ENCODE measurements at regions not wholly inside any gene's neighbourhood (a gene's known extent, or its start where the extent isn't known, plus 50 kb on each side); places are given as distances from the start of the nearest gene placed in this dataset.
A peak's percentile ranks its signal among the peaks of the same experiment; 100 is the strongest.
"Not testable (repeated sequence)": the region's sequence is repeated elsewhere in the genome, so short reads cannot be mapped to it uniquely, and the experiment has no call there.

DNA sequence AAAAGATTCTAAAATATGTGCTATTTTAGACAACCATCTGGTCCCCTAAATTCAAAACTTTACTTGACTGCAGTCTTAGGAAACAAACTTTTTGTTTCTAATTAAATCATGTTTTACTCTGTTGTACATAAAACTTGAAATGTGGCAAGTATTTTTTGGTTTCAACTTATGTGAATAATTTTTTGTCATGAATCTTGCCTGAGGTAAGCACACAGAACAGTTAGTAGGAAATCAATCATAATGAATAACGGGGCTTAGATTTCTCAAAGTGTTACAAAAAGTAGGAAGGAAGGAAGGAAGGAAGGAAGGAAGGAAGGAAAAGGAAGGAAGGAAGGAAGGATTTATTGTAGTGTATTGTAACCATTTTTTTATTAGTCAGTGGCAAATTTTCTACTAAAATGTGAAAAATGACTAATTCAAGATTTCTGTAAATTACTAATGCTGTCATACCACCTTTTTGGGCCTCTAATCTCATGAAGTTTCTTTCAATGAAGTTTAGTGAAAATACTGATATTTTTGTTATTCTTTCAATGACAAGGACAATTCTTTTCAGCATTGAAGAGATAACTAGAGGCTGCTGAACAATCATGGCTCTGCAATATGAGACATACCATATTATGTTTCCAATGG is 1689.2 kb downstream of the OTOL1 start:
- H2BK5ac ChIP-seq (ENCODE audit: low read length), result no peak overlapping the region
- H3K4me2 ChIP-seq (ENCODE audit: low read length), result no peak overlapping the region
- no peak overlapping the region for H3K9ac ChIP-seq (ENCODE audit: low read length)
- H3K27ac ChIP-seq (ENCODE audit: low read depth, low read length), result no peak overlapping the region
- H3K18ac ChIP-seq (ENCODE audit: low read length), result no peak overlapping the region
- no peak overlapping the region for H3K56ac ChIP-seq (ENCODE audit: low read length)
- WGBS (ENCODE audit: extremely low coverage, insufficient coverage, low lambda C conversion rate), result no CpG with 5 or more reads among the region's 1 CpG
- H4K8ac ChIP-seq (ENCODE audit: low read depth, low read length), result no peak overlapping the region
- H3K27me3 ChIP-seq (ENCODE audit: insufficient read depth, low read length, poor library complexity), result no peaks in the 10 kb centered on the region
- H3K79me2 ChIP-seq (ENCODE audit: control insufficient read depth, insufficient read depth, low read length), result no peaks in the 10 kb centered on the region
- no peaks in the 10 kb centered on the region for H3K36me3 ChIP-seq (ENCODE audit: control insufficient read depth, insufficient read depth, low read length)
- no peak overlapping the region for H2BK120ac ChIP-seq (ENCODE audit: low read depth, low read length)
- H3K4me3 ChIP-seq (ENCODE audit: low read length), result no peak overlapping the region
- no peaks in the 10 kb centered on the region for H3K4me1 ChIP-seq (ENCODE audit: control insufficient read depth, low read depth, low read length)
- no peaks in the 10 kb centered on the region for H3K79me1 ChIP-seq (ENCODE audit: low read length)
- no peak overlapping the region for H4K5ac ChIP-seq (ENCODE audit: low read length)
- no peak overlapping the region for H3K4ac ChIP-seq (ENCODE audit: low read depth, low read length)
- no peak for DNase-seq
- H3K23ac ChIP-seq (ENCODE audit: low read length), result no peak overlapping the region
- no peak overlapping the region for H2AK5ac ChIP-seq (ENCODE audit: low read length)
- H2BK15ac ChIP-seq (replicated peaks; ENCODE audit: low read depth), result no peak overlapping the region

DNA sequence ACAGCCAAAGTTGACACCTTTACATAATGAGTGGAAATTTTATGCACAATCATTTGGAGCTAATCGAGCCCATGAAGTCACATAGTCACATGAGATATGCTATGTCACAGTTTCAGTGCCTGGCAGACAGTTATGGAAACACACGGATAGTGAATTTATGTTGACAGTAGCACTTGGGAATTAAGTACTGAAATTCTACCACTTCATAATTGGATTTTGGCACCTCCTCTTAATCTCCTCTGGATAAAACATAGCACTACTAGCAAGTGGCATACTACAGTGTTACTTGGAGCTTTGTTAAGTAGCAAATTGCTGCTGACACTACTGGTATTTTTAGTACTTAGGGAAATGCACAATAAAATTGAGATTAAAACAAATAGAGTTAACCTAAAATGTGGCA is 1679.4 kb downstream of the OTOL1 start:
- Histone ChIP-seq H3K4ac (ENCODE audit: low read depth, low read length) (no peak overlapping the region), H4K8ac (ENCODE audit: low read depth, low read length) (no peak overlapping the region), H3K79me1 (ENCODE audit: low read length) (no peaks in the 10 kb centered on the region), H3K36me3 (ENCODE audit: control insufficient read depth, insufficient read depth, low read length) (no peaks in the 10 kb centered on the region), H3K4me1 (ENCODE audit: control insufficient read depth, low read depth, low read length) (no peaks in the 10 kb centered on the region), H2BK5ac (ENCODE audit: low read length) (no peak overlapping the region), H3K27ac (ENCODE audit: low read depth, low read length) (no peak overlapping the region), H3K4me3 (ENCODE audit: low read length) (no peak overlapping the region), H3K9ac (ENCODE audit: low read length) (no peak overlapping the region), H2BK15ac (replicated peaks; ENCODE audit: low read depth) (no peak overlapping the region), H2AK5ac (ENCODE audit: low read length) (no peak overlapping the region), H3K79me2 (ENCODE audit: control insufficient read depth, insufficient read depth, low read length) (no peaks in the 10 kb centered on the region), H3K23ac (ENCODE audit: low read length) (no peak overlapping the region), H3K4me2 (ENCODE audit: low read length) (no peak overlapping the region), H3K56ac (ENCODE audit: low read length) (no peak overlapping the region), H3K27me3 (ENCODE audit: insufficient read depth, low read length, poor library complexity) (no peaks in the 10 kb centered on the region), H2BK120ac (ENCODE audit: low read depth, low read length) (no peak overlapping the region), H3K18ac (ENCODE audit: low read length) (no peak overlapping the region), H4K5ac (ENCODE audit: low read length) (no peak overlapping the region)
- DNase-seq, result peak; percentile 15
- WGBS (ENCODE audit: extremely low coverage, insufficient coverage, low lambda C conversion rate), result no CpG with 5 or more reads among the region's 2 CpGs

DNA sequence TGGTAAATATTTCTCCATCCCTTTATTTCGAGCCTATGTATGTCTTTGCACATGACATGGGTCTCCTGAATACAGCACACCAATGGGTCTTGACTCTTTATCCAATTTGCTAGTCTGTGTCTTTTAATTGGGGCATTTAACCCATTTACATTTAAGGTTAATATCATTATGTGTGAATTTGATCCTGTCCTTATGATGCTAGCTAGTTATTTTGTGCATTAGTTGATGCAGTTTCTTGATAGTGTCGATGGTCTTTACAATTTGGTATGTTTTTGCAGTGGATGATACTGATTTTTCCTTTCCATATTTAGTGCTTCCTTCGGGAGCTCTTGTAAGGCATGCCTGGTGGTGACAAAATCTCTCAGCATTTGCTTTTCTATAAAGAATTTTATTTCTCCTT is 1675.9 kb downstream of the OTOL1 start:
- not testable (repeated sequence) for H4K8ac ChIP-seq (ENCODE audit: low read depth, low read length); H3K23ac ChIP-seq (ENCODE audit: low read length); H2BK5ac ChIP-seq (ENCODE audit: low read length); H3K27ac ChIP-seq (ENCODE audit: low read depth, low read length); H4K5ac ChIP-seq (ENCODE audit: low read length); H2BK120ac ChIP-seq (ENCODE audit: low read depth, low read length); H3K56ac ChIP-seq (ENCODE audit: low read length); H3K27me3 ChIP-seq (ENCODE audit: insufficient read depth, low read length, poor library complexity); H3K79me1 ChIP-seq (ENCODE audit: low read length); H3K4me3 ChIP-seq (ENCODE audit: low read length); H3K4me1 ChIP-seq (ENCODE audit: control insufficient read depth, low read depth, low read length); H2BK15ac ChIP-seq (replicated peaks; ENCODE audit: low read depth); H2AK5ac ChIP-seq (ENCODE audit: low read length); H3K4me2 ChIP-seq (ENCODE audit: low read length); H3K36me3 ChIP-seq (ENCODE audit: control insufficient read depth, insufficient read depth, low read length); H3K4ac ChIP-seq (ENCODE audit: low read depth, low read length); DNase-seq; H3K18ac ChIP-seq (ENCODE audit: low read length); H3K9ac ChIP-seq (ENCODE audit: low read length); H3K79me2 ChIP-seq (ENCODE audit: control insufficient read depth, insufficient read depth, low read length)
- no CpG with 5 or more reads among the region's 3 CpGs for WGBS (ENCODE audit: extremely low coverage, insufficient coverage, low lambda C conversion rate)

DNA sequence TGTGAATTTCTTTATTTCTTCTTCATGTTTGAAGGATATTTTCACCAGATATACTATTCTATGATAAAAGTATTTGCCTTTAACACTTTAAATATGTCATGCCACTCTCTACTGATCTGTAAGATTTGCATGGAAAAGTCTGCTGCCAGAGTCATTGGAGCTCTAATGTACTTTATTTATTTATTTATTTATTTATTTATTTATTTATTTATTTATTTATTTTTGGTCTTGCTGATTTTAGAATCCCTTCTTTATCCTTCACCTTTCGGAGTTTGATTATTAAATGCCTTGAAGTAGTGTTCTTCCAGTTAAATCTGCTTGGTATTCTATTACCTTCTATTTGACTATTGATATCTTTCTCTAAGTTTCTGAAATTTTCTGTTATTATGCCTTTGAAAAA is 1669.6 kb downstream of the OTOL1 start:
- no peak overlapping the region for H2BK15ac ChIP-seq (replicated peaks; ENCODE audit: low read depth)
- no peak overlapping the region for H3K27ac ChIP-seq (ENCODE audit: low read depth, low read length)
- DNase-seq, result no peak
- H2AK5ac ChIP-seq (ENCODE audit: low read length), result no peak overlapping the region
- no peaks in the 10 kb centered on the region for H3K79me1 ChIP-seq (ENCODE audit: low read length)
- H3K4me3 ChIP-seq (ENCODE audit: low read length), result no peak overlapping the region
- H3K4me1 ChIP-seq (ENCODE audit: control insufficient read depth, low read depth, low read length), result no peaks in the 10 kb centered on the region
- no CpG with 5 or more reads among the region's 1 CpG for WGBS (ENCODE audit: extremely low coverage, insufficient coverage, low lambda C conversion rate)
- H3K4me2 ChIP-seq (ENCODE audit: low read length), result no peak overlapping the region
- no peak overlapping the region for H3K18ac ChIP-seq (ENCODE audit: low read length)
- no peak overlapping the region for H3K56ac ChIP-seq (ENCODE audit: low read length)
- no peak overlapping the region for H2BK5ac ChIP-seq (ENCODE audit: low read length)
- no peaks in the 10 kb centered on the region for H3K79me2 ChIP-seq (ENCODE audit: control insufficient read depth, insufficient read depth, low read length)
- H3K23ac ChIP-seq (ENCODE audit: low read length), result no peak overlapping the region
- no peak overlapping the region for H4K5ac ChIP-seq (ENCODE audit: low read length)
- H4K8ac ChIP-seq (ENCODE audit: low read depth, low read length), result no peak overlapping the region
- no peaks in the 10 kb centered on the region for H3K27me3 ChIP-seq (ENCODE audit: insufficient read depth, low read length, poor library complexity)
- no peaks in the 10 kb centered on the region for H3K36me3 ChIP-seq (ENCODE audit: control insufficient read depth, insufficient read depth, low read length)
- H3K9ac ChIP-seq (ENCODE audit: low read length), result no peak overlapping the region
- H2BK120ac ChIP-seq (ENCODE audit: low read depth, low read length), result no peak overlapping the region
- H3K4ac ChIP-seq (ENCODE audit: low read depth, low read length), result no peak overlapping the region

DNA sequence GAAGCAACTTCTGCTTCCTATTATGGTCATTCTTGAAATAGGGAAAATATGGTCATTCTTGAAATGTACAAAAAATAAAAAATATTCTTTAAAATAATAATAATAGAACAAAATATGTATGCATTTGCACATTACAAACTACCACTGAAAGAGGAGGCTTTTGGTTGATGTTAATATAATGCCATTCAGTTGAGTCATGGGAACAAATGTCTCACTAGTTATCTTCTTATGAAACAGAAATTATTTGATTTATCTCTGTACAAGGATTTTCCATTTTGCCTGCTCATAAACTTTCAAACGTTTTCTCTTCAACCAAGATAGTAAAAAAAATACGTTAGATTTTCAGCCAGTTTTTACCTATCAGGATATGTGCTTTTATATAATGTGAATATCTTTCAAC is 1662.7 kb downstream of the OTOL1 start:
- H2BK120ac ChIP-seq (ENCODE audit: low read depth, low read length), result no peak overlapping the region
- H3K56ac ChIP-seq (ENCODE audit: low read length), result no peak overlapping the region
- no CpG with 5 or more reads among the region's 2 CpGs for WGBS (ENCODE audit: extremely low coverage, insufficient coverage, low lambda C conversion rate)
- no peak overlapping the region for H3K9ac ChIP-seq (ENCODE audit: low read length)
- no peak overlapping the region for H3K4me3 ChIP-seq (ENCODE audit: low read length)
- no peaks in the 10 kb centered on the region for H3K79me2 ChIP-seq (ENCODE audit: control insufficient read depth, insufficient read depth, low read length)
- H3K27me3 ChIP-seq (ENCODE audit: insufficient read depth, low read length, poor library complexity), result no peaks in the 10 kb centered on the region
- no peaks in the 10 kb centered on the region for H3K36me3 ChIP-seq (ENCODE audit: control insufficient read depth, insufficient read depth, low read length)
- no peak for DNase-seq
- no peaks in the 10 kb centered on the region for H3K79me1 ChIP-seq (ENCODE audit: low read length)
- no peak overlapping the region for H3K4me2 ChIP-seq (ENCODE audit: low read length)
- H2BK15ac ChIP-seq (replicated peaks; ENCODE audit: low read depth), result no peak overlapping the region
- H3K23ac ChIP-seq (ENCODE audit: low read length), result no peak overlapping the region
- H3K4me1 ChIP-seq (ENCODE audit: control insufficient read depth, low read depth, low read length), result no peaks in the 10 kb centered on the region
- H3K4ac ChIP-seq (ENCODE audit: low read depth, low read length), result no peak overlapping the region
- no peak overlapping the region for H4K8ac ChIP-seq (ENCODE audit: low read depth, low read length)
- H2AK5ac ChIP-seq (ENCODE audit: low read length), result no peak overlapping the region
- H3K18ac ChIP-seq (ENCODE audit: low read length), result no peak overlapping the region
- no peak overlapping the region for H2BK5ac ChIP-seq (ENCODE audit: low read length)
- no peak overlapping the region for H4K5ac ChIP-seq (ENCODE audit: low read length)
- no peak overlapping the region for H3K27ac ChIP-seq (ENCODE audit: low read depth, low read length)

DNA sequence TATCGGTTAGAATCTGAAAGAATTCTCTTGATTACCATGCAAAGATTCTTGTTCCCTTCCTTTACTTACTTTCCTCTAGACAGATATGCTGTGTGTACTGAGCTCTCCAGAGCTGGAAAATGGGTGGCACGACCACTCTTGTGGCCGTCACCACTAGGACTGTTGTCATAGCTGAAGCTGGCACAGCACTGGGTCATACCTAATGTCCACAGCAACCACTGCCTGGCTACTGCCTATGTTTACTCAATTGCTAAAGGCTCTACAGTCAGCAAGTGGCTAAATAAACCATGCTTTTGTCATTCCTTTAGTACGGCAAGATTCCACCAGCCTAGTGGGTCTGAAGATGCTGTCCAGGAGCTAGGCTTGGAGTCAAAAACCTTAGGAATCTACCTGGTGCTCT is 1643.0 kb downstream of the OTOL1 start:
- Histone ChIP-seq H3K36me3 (ENCODE audit: control insufficient read depth, insufficient read depth, low read length) (no peaks in the 10 kb centered on the region), H3K23ac (ENCODE audit: low read length) (no peak overlapping the region), H3K56ac (ENCODE audit: low read length) (no peak overlapping the region), H3K79me2 (ENCODE audit: control insufficient read depth, insufficient read depth, low read length) (no peaks in the 10 kb centered on the region), H3K4ac (ENCODE audit: low read depth, low read length) (no peak overlapping the region), H2BK15ac (replicated peaks; ENCODE audit: low read depth) (no peak overlapping the region), H3K9ac (ENCODE audit: low read length) (no peak overlapping the region), H2AK5ac (ENCODE audit: low read length) (no peak overlapping the region), H2BK120ac (ENCODE audit: low read depth, low read length) (no peak overlapping the region), H3K4me2 (ENCODE audit: low read length) (no peak overlapping the region), H3K18ac (ENCODE audit: low read length) (no peak overlapping the region), H4K5ac (ENCODE audit: low read length) (no peak overlapping the region), H3K79me1 (ENCODE audit: low read length) (no peaks in the 10 kb centered on the region), H3K4me1 (ENCODE audit: control insufficient read depth, low read depth, low read length) (no peaks in the 10 kb centered on the region), H3K4me3 (ENCODE audit: low read length) (no peak overlapping the region), H3K27ac (ENCODE audit: low read depth, low read length) (no peak overlapping the region), H3K27me3 (ENCODE audit: insufficient read depth, low read length, poor library complexity) (no peaks in the 10 kb centered on the region), H4K8ac (ENCODE audit: low read depth, low read length) (no peak overlapping the region), H2BK5ac (ENCODE audit: low read length) (no peak overlapping the region)
- DNase-seq, result no peak
- WGBS (ENCODE audit: extremely low coverage, insufficient coverage, low lambda C conversion rate), result no CpG with 5 or more reads among the region's 4 CpGs

Data from mesendoderm (in vitro differentiated cells).